ENCODE measurements at regions not wholly inside any gene's neighbourhood (a gene's known extent, or its start where the extent isn't known, plus 50 kb on each side); places are given as distances from the start of the nearest gene placed in this dataset.
"Not testable (repeated sequence)": the region's sequence is repeated elsewhere in the genome, so short reads cannot be mapped to it uniquely, and the experiment has no call there.

DNA sequence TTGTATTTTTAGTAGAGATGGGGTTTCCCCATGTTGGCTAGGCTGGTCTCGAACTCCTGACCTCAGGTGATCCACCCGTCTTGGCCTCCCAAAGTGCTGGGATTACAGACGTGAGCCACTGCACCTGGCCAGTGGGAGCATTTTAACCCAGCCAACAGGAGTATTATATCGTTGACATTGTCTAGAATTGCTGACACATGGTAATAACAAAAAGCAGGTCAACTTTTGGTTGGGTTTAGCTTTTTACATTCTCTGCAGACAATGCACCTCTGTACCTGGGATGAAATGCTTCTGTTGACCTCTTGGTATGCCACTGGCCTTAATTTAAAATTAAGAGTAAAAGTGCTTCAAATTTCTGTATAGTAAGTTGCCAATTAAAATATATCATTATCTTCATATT is 245.6 kb downstream of the TTC6 start:
- H3K4me3 ChIP-seq (ENCODE audit: low read length), result not testable (repeated sequence)

DNA sequence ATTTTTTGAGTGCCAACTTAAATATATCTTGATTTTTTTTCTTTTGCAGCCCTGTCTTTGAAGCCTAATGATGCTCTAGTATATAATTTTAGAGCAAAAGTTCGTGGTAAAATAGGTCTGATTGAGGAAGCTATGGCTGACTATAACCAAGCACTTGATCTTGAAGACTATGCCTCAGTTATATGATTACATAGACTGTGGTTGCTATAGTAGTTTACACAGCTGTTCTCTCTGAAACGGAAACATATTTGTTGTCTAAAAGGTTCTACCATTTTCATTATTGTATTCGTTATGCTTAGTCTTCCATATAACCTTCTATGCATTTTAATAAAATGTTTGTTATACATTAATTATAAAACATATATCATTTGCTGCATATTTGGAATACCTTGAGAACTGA is 246.7 kb downstream of the TTC6 start:
- Histone ChIP-seq H3K27me3 (ENCODE audit: control insufficient read depth, insufficient read depth, low read length) (no peaks in the 10 kb centered on the region), H3K4me3 (ENCODE audit: low read length) (no peak overlapping the region), H3K4me1 (ENCODE audit: control insufficient read depth, insufficient read depth, low read length) (no peaks in the 10 kb centered on the region), H3K9me3 (ENCODE audit: control insufficient read depth, insufficient read depth, low read length) (no peaks in the 10 kb centered on the region), H3K27ac (ENCODE audit: low read length) (no peak overlapping the region), H3K36me3 (ENCODE audit: control insufficient read depth, insufficient read depth, low read length) (no peaks in the 10 kb centered on the region)
- no CpG with 5 or more reads among the region's 3 CpGs for WGBS (ENCODE audit: insufficient coverage, insufficient read length)
- no peak for DNase-seq (ENCODE audit: low read depth, low spot score)

More for the DNA sequence above, 245.6 kb downstream of the TTC6 start:
- H3K27me3 ChIP-seq (ENCODE audit: control insufficient read depth, insufficient read depth, low read length); H3K9me3 ChIP-seq (ENCODE audit: control insufficient read depth, insufficient read depth, low read length); H3K36me3 ChIP-seq (ENCODE audit: control insufficient read depth, insufficient read depth, low read length); H3K27ac ChIP-seq (ENCODE audit: low read length); DNase-seq (ENCODE audit: low read depth, low spot score); H3K4me1 ChIP-seq (ENCODE audit: control insufficient read depth, insufficient read depth, low read length): not testable (repeated sequence)
- WGBS (ENCODE audit: insufficient coverage, insufficient read length), result no CpG with 5 or more reads among the region's 4 CpGs

DNA sequence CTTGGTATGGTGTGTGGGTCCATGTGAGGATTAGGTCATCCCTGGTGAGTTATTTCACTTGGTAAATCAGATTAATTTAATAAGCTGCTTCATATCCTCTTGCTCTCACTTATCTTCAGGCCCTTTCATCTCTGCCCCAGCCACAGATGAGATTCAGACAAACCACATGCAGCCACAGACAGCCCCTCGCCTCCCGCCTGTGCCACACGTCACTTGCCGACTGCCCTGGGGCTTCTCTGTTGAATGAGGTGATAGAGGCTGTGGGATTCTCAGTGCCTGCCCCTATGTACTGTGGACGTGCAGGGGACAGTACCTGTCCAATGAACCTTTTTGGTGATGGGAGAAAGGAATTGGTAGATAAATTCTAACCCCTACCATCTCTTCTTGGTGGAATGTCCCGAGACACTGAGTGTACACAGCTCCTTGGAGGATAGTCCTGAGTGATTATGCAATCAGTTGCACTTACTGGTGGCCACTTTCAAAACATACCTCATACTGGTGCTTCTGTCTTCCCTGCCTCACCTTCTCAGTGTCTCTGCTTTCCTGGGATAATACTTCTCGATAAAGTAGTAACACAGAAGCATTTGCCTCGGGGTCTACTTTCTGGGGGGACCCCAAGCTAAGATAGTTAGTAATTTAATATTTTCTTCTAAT is 248.7 kb downstream of the TTC6 start:
- no peak overlapping the region for H3K27ac ChIP-seq (ENCODE audit: low read length)
- H3K4me3 ChIP-seq (ENCODE audit: low read length), result no peak overlapping the region

DNA sequence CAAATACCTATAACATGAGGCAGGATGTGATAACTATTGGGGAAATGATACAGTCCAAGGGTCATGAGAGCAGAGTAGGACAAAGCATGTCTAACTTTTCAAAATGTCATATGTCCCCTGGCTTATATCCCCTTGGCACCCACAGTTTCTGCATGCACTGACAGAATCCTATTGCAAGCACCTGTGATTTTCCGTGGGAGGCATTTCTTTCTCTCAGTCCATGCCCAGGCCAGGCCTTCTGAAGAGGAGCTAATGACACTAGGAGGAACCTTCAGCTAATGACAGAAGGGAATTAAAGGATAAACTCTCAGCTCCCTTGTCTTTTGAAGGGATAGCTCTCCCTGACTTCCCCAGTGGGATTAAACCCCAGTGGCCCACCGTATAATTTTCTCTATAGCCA is 249.2 kb downstream of the TTC6 start:
- H3K4me3 ChIP-seq (ENCODE audit: low read length), result no peak overlapping the region
- no peak overlapping the region for H3K27ac ChIP-seq (ENCODE audit: low read length)
- WGBS (ENCODE audit: insufficient coverage, insufficient read length), result no CpG with 5 or more reads among the region's 2 CpGs
- H3K36me3 ChIP-seq (ENCODE audit: control insufficient read depth, insufficient read depth, low read length), result no peaks in the 10 kb centered on the region
- DNase-seq (ENCODE audit: low read depth, low spot score), result no peak
- no peaks in the 10 kb centered on the region for H3K9me3 ChIP-seq (ENCODE audit: control insufficient read depth, insufficient read depth, low read length)
- no peaks in the 10 kb centered on the region for H3K4me1 ChIP-seq (ENCODE audit: control insufficient read depth, insufficient read depth, low read length)
- no peaks in the 10 kb centered on the region for H3K27me3 ChIP-seq (ENCODE audit: control insufficient read depth, insufficient read depth, low read length)

More for the DNA sequence above, 248.7 kb downstream of the TTC6 start:
- no peaks in the 10 kb centered on the region for H3K27me3 ChIP-seq (ENCODE audit: control insufficient read depth, insufficient read depth, low read length)
- no CpG with 5 or more reads among the region's 8 CpGs for WGBS (ENCODE audit: insufficient coverage, insufficient read length)
- no peaks in the 10 kb centered on the region for H3K9me3 ChIP-seq (ENCODE audit: control insufficient read depth, insufficient read depth, low read length)
- no peaks in the 10 kb centered on the region for H3K36me3 ChIP-seq (ENCODE audit: control insufficient read depth, insufficient read depth, low read length)
- no peaks in the 10 kb centered on the region for H3K4me1 ChIP-seq (ENCODE audit: control insufficient read depth, insufficient read depth, low read length)
- no peak for DNase-seq (ENCODE audit: low read depth, low spot score)

DNA sequence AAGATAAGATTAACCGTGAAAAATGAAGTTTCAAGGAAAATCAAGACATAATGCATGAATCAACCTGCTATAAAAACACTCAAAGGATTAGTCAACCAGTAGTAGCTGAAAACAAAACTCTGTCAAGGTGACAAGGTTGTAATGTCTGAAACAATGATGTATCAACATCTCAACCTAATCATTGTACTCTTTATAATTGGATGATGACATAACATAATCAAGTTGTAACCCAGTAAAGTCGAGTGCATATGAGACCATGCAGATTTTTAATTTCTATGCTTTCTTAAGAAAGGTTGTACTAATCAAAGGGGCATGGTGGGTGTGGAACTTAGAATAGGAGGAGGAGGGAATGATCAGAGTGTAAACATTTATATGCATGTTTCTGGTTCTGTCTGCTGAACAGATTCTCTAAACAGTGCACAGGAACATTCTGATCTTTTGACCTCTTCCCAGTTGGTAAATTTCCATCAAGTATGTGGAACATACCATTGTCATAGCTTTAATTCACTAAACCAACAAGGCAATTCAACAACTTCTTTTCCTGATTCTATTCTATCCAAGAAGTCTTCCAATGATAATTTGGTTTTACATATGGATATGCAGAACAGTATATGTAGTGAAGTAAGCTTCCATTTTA is 253.7 kb downstream of the TTC6 start:
- Histone ChIP-seq H3K27me3 (ENCODE audit: control insufficient read depth, insufficient read depth, low read length) (no peaks in the 10 kb centered on the region), H3K27ac (ENCODE audit: low read length) (no peak overlapping the region), H3K4me3 (ENCODE audit: low read length) (no peak overlapping the region), H3K36me3 (ENCODE audit: control insufficient read depth, insufficient read depth, low read length) (no peaks in the 10 kb centered on the region), H3K4me1 (ENCODE audit: control insufficient read depth, insufficient read depth, low read length) (no peaks in the 10 kb centered on the region), H3K9me3 (ENCODE audit: control insufficient read depth, insufficient read depth, low read length) (no peaks in the 10 kb centered on the region)
- no peak for DNase-seq (ENCODE audit: low read depth, low spot score)
- WGBS (ENCODE audit: insufficient coverage, insufficient read length), result no CpG with 5 or more reads among the region's 2 CpGs

DNA sequence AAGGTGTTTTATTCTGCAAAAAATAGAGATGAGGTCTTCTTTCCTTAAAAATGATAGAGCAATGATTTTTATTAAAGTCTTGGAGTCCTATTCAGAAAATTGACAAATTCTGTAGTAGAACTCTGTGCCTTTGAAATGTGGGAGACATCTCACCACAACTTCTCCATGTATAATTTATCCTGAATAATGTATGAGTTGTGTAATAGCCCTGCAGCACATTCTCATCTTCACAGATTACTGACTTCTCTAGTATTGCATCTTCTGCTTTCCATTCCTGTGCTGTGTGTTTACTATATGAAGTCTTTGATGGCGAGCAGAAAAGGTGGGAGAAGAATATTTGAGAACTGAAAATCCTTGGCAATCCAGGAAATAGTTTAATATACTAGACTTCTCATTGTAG is 255.6 kb downstream of the TTC6 start:
- Histone ChIP-seq H3K27me3 (ENCODE audit: control insufficient read depth, insufficient read depth, low read length) (no peaks in the 10 kb centered on the region), H3K27ac (ENCODE audit: low read length) (no peak overlapping the region), H3K4me3 (ENCODE audit: low read length) (no peak overlapping the region), H3K4me1 (ENCODE audit: control insufficient read depth, insufficient read depth, low read length) (no peaks in the 10 kb centered on the region), H3K36me3 (ENCODE audit: control insufficient read depth, insufficient read depth, low read length) (no peaks in the 10 kb centered on the region), H3K9me3 (ENCODE audit: control insufficient read depth, insufficient read depth, low read length) (no peaks in the 10 kb centered on the region)
- DNase-seq (ENCODE audit: low read depth, low spot score), result no peak
- no CpG with 5 or more reads among the region's 1 CpG for WGBS (ENCODE audit: insufficient coverage, insufficient read length)

DNA sequence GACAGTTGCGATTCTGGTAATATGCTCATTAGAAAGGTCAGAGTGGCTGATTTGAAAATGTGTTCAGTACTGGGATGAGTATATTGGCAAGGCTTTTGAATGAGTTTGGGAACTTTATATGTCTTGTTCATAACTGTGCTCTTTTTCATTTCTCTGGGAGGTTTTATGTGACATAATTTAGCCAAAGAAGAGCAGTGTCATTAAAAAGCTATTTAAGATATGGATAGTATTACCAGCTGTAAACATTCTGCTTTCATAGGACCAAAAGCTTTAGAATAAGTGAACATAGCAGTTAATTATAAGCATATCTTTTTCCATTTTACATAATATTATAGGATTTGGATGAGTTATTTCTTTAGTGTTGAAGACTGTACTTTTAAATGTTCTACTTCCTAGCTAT is 260.4 kb downstream of the TTC6 start:
- no CpG with 5 or more reads among the region's 1 CpG for WGBS (ENCODE audit: insufficient coverage, insufficient read length)
- no peaks in the 10 kb centered on the region for H3K36me3 ChIP-seq (ENCODE audit: control insufficient read depth, insufficient read depth, low read length)
- no peaks in the 10 kb centered on the region for H3K4me1 ChIP-seq (ENCODE audit: control insufficient read depth, insufficient read depth, low read length)
- no peak overlapping the region for H3K4me3 ChIP-seq (ENCODE audit: low read length)
- no peak for DNase-seq (ENCODE audit: low read depth, low spot score)
- no peaks in the 10 kb centered on the region for H3K27me3 ChIP-seq (ENCODE audit: control insufficient read depth, insufficient read depth, low read length)
- H3K27ac ChIP-seq (ENCODE audit: low read length), result no peak overlapping the region
- no peaks in the 10 kb centered on the region for H3K9me3 ChIP-seq (ENCODE audit: control insufficient read depth, insufficient read depth, low read length)

DNA sequence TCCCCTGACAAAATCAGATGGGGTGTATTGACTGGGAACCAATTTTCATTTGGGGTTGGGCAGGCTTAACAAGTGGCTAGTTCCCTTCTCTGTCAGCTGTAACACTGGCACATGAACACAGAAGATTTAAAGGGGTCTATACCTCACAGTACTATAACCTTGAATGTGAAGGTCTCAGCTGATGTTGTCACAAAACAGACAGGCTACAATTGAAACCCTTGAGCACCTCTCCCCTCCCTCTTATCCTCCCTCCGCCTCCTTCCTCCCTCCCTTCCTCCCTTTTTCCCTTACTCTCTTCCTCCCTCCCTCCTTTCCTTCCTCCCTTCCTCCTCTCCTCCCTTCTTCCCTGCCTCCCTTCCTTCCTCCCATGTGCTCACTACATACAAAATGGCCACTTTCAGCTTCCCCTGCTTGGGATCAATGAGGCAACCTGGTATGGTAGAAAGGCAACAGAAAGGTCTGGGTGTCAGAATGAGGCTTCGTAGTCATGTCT is 262.4 kb downstream of the TTC6 start:
- no CpG with 5 or more reads among the region's 2 CpGs for WGBS (ENCODE audit: insufficient coverage, insufficient read length)
- Histone ChIP-seq H3K4me3 (ENCODE audit: low read length) (no peak overlapping the region), H3K27me3 (ENCODE audit: control insufficient read depth, insufficient read depth, low read length) (no peaks in the 10 kb centered on the region), H3K36me3 (ENCODE audit: control insufficient read depth, insufficient read depth, low read length) (no peaks in the 10 kb centered on the region), H3K4me1 (ENCODE audit: control insufficient read depth, insufficient read depth, low read length) (no peaks in the 10 kb centered on the region), H3K9me3 (ENCODE audit: control insufficient read depth, insufficient read depth, low read length) (no peaks in the 10 kb centered on the region), H3K27ac (ENCODE audit: low read length) (no peak overlapping the region)
- DNase-seq (ENCODE audit: low read depth, low spot score), result no peak

DNA sequence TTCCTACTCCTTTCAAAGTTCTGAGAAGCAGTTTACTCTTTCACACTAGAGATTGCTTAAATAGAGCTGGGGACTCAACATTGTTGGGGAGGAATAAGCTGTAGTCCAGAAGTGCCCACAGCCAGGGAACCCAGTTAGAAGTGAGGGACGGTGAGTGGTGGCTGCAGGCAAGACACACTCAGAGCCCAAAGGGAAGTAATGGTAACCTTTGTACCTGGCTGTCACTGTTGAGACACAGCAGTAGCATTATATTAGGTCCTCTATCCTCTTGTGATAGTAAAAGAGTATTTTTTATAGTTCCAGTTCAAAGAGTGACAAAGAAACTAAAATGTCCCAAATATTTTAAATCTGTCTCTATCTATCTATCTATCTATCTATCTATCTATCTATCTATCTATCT is 263.3 kb downstream of the TTC6 start:
- Histone ChIP-seq H3K4me1 (ENCODE audit: control insufficient read depth, insufficient read depth, low read length) (no peaks in the 10 kb centered on the region), H3K27ac (ENCODE audit: low read length) (no peak overlapping the region), H3K36me3 (ENCODE audit: control insufficient read depth, insufficient read depth, low read length) (no peaks in the 10 kb centered on the region), H3K27me3 (ENCODE audit: control insufficient read depth, insufficient read depth, low read length) (no peaks in the 10 kb centered on the region), H3K9me3 (ENCODE audit: control insufficient read depth, insufficient read depth, low read length) (no peaks in the 10 kb centered on the region), H3K4me3 (ENCODE audit: low read length) (no peak overlapping the region)
- no peak for DNase-seq (ENCODE audit: low read depth, low spot score)
- no CpG with 5 or more reads among the region's 1 CpG for WGBS (ENCODE audit: insufficient coverage, insufficient read length)

DNA sequence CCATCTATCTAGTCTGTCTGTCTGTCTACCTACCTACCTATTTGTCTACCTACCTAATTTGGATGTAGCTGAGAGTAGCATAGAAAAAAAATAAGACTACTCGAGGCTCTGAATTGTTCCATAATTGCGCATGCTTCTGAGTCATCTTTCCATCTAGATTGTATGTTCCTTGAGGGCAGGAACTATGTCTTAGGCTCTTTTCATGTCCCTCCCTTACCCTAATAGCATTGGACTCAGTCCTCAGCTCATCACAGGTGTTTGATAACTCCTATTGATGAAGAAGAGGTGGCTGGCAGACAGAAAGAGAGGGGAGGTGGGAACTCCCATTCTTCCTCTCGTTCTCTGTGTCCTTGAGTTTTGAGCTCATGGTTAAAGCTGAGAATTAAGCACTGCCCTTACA is 263.7 kb downstream of the TTC6 start:
- WGBS (ENCODE audit: insufficient coverage, insufficient read length), result no CpG with 5 or more reads among the region's 3 CpGs
- no peak for DNase-seq (ENCODE audit: low read depth, low spot score)
- no peak overlapping the region for H3K4me3 ChIP-seq (ENCODE audit: low read length)
- H3K27me3 ChIP-seq (ENCODE audit: control insufficient read depth, insufficient read depth, low read length), result no peaks in the 10 kb centered on the region
- H3K9me3 ChIP-seq (ENCODE audit: control insufficient read depth, insufficient read depth, low read length), result no peaks in the 10 kb centered on the region
- no peak overlapping the region for H3K27ac ChIP-seq (ENCODE audit: low read length)
- no peaks in the 10 kb centered on the region for H3K36me3 ChIP-seq (ENCODE audit: control insufficient read depth, insufficient read depth, low read length)
- H3K4me1 ChIP-seq (ENCODE audit: control insufficient read depth, insufficient read depth, low read length), result no peaks in the 10 kb centered on the region

DNA sequence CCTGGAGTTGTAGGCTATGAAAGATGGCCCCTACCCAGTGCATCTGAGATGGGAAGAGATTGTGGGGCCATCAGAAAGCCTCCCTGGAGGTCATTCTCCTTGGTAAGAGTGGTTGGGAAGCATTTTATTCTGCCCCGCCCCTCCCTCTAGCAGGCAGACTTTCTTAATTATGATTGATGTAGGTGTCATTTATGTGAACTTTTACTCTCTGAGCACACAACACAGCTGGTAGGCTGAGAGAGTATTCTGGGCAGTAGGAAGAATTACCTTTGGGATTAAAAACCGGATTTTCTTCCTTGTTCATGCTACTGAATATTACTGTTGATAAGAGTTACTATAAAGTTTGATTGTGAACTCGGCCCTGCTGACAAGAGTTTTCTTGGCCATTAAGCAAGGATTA is 266.8 kb downstream of the TTC6 start:
- Histone ChIP-seq H3K4me1 (ENCODE audit: control insufficient read depth, insufficient read depth, low read length) (no peaks in the 10 kb centered on the region), H3K4me3 (ENCODE audit: low read length) (no peak overlapping the region), H3K36me3 (ENCODE audit: control insufficient read depth, insufficient read depth, low read length) (no peaks in the 10 kb centered on the region), H3K27ac (ENCODE audit: low read length) (no peak overlapping the region), H3K27me3 (ENCODE audit: control insufficient read depth, insufficient read depth, low read length) (no peaks in the 10 kb centered on the region), H3K9me3 (ENCODE audit: control insufficient read depth, insufficient read depth, low read length) (no peaks in the 10 kb centered on the region)
- no peak for DNase-seq (ENCODE audit: low read depth, low spot score)
- no CpG with 5 or more reads among the region's 3 CpGs for WGBS (ENCODE audit: insufficient coverage, insufficient read length)
